H1 (cell line): ENCODE measurements at regions not wholly inside any gene's neighbourhood (a gene's known extent, or its start where the extent isn't known, plus 50 kb on each side); places are given as distances from the start of the nearest gene placed in this dataset.

Experiments
- CTCF ChIA-PET: fragments of 300-600 bp; sonication (Branson Sonifier 250); formaldehyde crosslinking; loops from one replicate; lab custom pipeline; 2021; ENCODE audit not compliant: partially characterized antibody; lab: Charles Lee
- POLR2A ChIA-PET: fragments of 300-600 bp; sonication (Branson Sonifier 250); formaldehyde crosslinking; loops from one replicate; lab custom pipeline; 2021; ENCODE audit warnings: inconsistent platforms; ENCODE audit not compliant: partially characterized antibody; lab: Charles Lee
- DNase-seq, 2 experiments: peaks; one replicate each; pipeline versions ENCODE4 v3.0.0 to v3.0.0-alpha.2; 2010 to 2022; ENCODE audit warnings: low spot score in 2 of 2, low read depth in 1 of 2, mixed read lengths in 1 of 2
- FAIRE-seq: peaks from 2 replicates; lab custom pipeline; 2011; peaks lifted over from hg19 to GRCh38; lab: Jason Lieb, UNC
- H2AFZ ChIP-seq: 2 replicates; pipeline ENCODE4 v1.8.1; 2012; ENCODE audit warnings: low read length, inconsistent platforms
- H2AK5ac ChIP-seq: 2 replicates; pipeline ENCODE4 v1.6.1; 2013; ENCODE audit warnings: low read depth, low read length
- H2BK120ac ChIP-seq: replicated peaks from 2 replicates; pipeline ENCODE3; 2013; ENCODE audit warnings: low read depth, low read length, inconsistent platforms
- H2BK12ac ChIP-seq: 2 replicates; pipeline ENCODE4 v1.6.1; 2013; ENCODE audit warnings: low read depth, low read length
- H2BK15ac ChIP-seq: 2 replicates; pipeline ENCODE4 v1.6.1; 2013; ENCODE audit warnings: low read length
- H2BK20ac ChIP-seq: 2 replicates; pipeline ENCODE4 v1.6.1; 2013; ENCODE audit warnings: low read length
- H2BK5ac ChIP-seq: 2 replicates; pipeline ENCODE4 v1.6.1; 2013; ENCODE audit warnings: low read depth, low read length
- H3K14ac ChIP-seq: 2 replicates; pipeline ENCODE4 v1.6.1; 2013; ENCODE audit warnings: inconsistent platforms; ENCODE audit not compliant: insufficient read length
- H3K18ac ChIP-seq: 2 replicates; pipeline ENCODE4 v1.6.1; 2013; ENCODE audit warnings: low read length; ENCODE audit errors: extremely low read depth
- H3K23ac ChIP-seq: 2 replicates; pipeline ENCODE4 v1.6.1; 2013; ENCODE audit warnings: inconsistent platforms; ENCODE audit not compliant: insufficient read length
- H3K23me2 ChIP-seq: 2 replicates; pipeline ENCODE4 v1.6.1; 2013; ENCODE audit warnings: low read depth, low read length
- H3K27ac ChIP-seq: 2 replicates; pipeline ENCODE4 v1.6.1; 2011; ENCODE audit warnings: low read depth, low read length, inconsistent platforms
- H3K27me3 ChIP-seq, 4 experiments: replicated peaks in 1 of 4; 1 replicate in 1 of 4; 2 replicates in 3 of 4; pipeline versions ENCODE4 v1.6.1 to v1.8.1; 2011 to 2013; ENCODE audit warnings: low read length in 3 of 4, mild to moderate bottlenecking in 3 of 4, inconsistent platforms in 2 of 4, mixed read lengths in 2 of 4, moderate library complexity in 1 of 4; ENCODE audit not compliant: control insufficient read depth in 3 of 4, insufficient read depth in 3 of 4; ENCODE audit errors: extremely low read depth in 1 of 4
- H3K36me3 ChIP-seq, 4 experiments: 2 replicates each; pipeline versions ENCODE4 v1.6.1 to v1.8.1; 2011 to 2013; ENCODE audit warnings: mild to moderate bottlenecking in 4 of 4, low read length in 3 of 4, moderate library complexity in 2 of 4, control low read depth in 1 of 4, inconsistent platforms in 1 of 4; ENCODE audit not compliant: insufficient read depth in 4 of 4, control insufficient read depth in 2 of 4
- H3K4ac ChIP-seq: replicated peaks from 2 replicates; pipeline ENCODE3; 2013; ENCODE audit warnings: low read length, low read depth, mixed read lengths, inconsistent platforms; ENCODE audit not compliant: insufficient read length
- H3K4me1 ChIP-seq, 4 experiments: replicated peaks in 1 of 4; 1 replicate in 1 of 4; 2 replicates in 3 of 4; pipeline versions ENCODE4 v1.6.1 to v1.8.1; 2011 to 2013; ENCODE audit warnings: low read length in 3 of 4, inconsistent platforms in 2 of 4, mixed read lengths in 1 of 4; ENCODE audit not compliant: insufficient read depth in 4 of 4, control insufficient read depth in 3 of 4
- H3K4me2 ChIP-seq, 2 experiments: 2 replicates each; pipeline versions ENCODE4 v1.6.1 to v1.8.1; 2011 to 2013; ENCODE audit warnings: low read depth in 2 of 2, low read length in 2 of 2, control low read depth in 1 of 2, inconsistent platforms in 1 of 2, mild to moderate bottlenecking in 1 of 2; ENCODE audit not compliant: insufficient read depth in 1 of 2
- H3K4me3 ChIP-seq, 4 experiments: fragments of 200-600, 300-600 bp in 1 of 4; sonication (generic), shearing (Covaris generic), sonication (Bioruptor Twin) in 1 of 4; 2 replicates each; pipeline versions ENCODE4 v1.5.1 to v1.8.1; 2011 to 2016; ENCODE audit warnings: low read length in 4 of 4, low read depth in 3 of 4, control low read depth in 2 of 4, inconsistent platforms in 2 of 4, mild to moderate bottlenecking in 2 of 4, mixed read lengths in 1 of 4, moderate library complexity in 1 of 4; ENCODE audit not compliant: insufficient read depth in 2 of 4; ENCODE audit errors: extremely low read depth in 1 of 4
- H3K56ac ChIP-seq: replicated peaks from 2 replicates; pipeline ENCODE3; 2013; ENCODE audit warnings: low read depth, mild to moderate bottlenecking, mixed read lengths, low read length, inconsistent platforms; ENCODE audit not compliant: insufficient read length
- H3K79me1 ChIP-seq: 2 replicates; pipeline ENCODE4 v1.6.1; 2013; ENCODE audit warnings: low read depth, low read length, control low read depth
- H3K79me2 ChIP-seq, 2 experiments: 2 replicates each; pipeline versions ENCODE4 v1.6.1 to v1.8.1; 2012 to 2013; ENCODE audit warnings: low read length in 2 of 2, mild to moderate bottlenecking in 2 of 2, inconsistent platforms in 1 of 2; ENCODE audit not compliant: insufficient read depth in 2 of 2, control insufficient read depth in 1 of 2
- H3K9ac ChIP-seq, 4 experiments: replicated peaks in 1 of 4; 1 replicate in 1 of 4; 2 replicates in 3 of 4; pipeline versions ENCODE4 v1.6.1 to v1.8.1; 2011 to 2013; ENCODE audit warnings: low read depth in 3 of 4, low read length in 3 of 4, control low read depth in 2 of 4, mild to moderate bottlenecking in 2 of 4, moderate library complexity in 2 of 4, inconsistent platforms in 1 of 4; ENCODE audit errors: extremely low read depth in 1 of 4
- H3K9me3 ChIP-seq, 2 experiments: 2 replicates each; pipeline versions ENCODE4 v1.6.1 to v1.8.1; 2012 to 2013; ENCODE audit warnings: mild to moderate bottlenecking in 2 of 2, moderate library complexity in 2 of 2, control low read depth in 1 of 2, inconsistent platforms in 1 of 2, low read depth in 1 of 2, low read length in 1 of 2, mixed read lengths in 1 of 2; ENCODE audit not compliant: insufficient read depth in 2 of 2
- H4K20me1 ChIP-seq, 2 experiments: replicated peaks in 1 of 2; 2 replicates each; pipeline versions ENCODE3 to v1.8.1; 2011 to 2013; ENCODE audit warnings: inconsistent platforms in 2 of 2, low read length in 2 of 2, mild to moderate bottlenecking in 1 of 2; ENCODE audit not compliant: insufficient read depth in 2 of 2, control insufficient read depth in 1 of 2
- H4K5ac ChIP-seq: 2 replicates; pipeline ENCODE4 v1.6.1; 2013; ENCODE audit warnings: low read length, low read depth, mixed read lengths, inconsistent platforms; ENCODE audit not compliant: insufficient read length
- H4K8ac ChIP-seq: 2 replicates; pipeline ENCODE4 v1.8.0; 2013; ENCODE audit warnings: mild to moderate bottlenecking, moderate library complexity, low read length, inconsistent platforms; ENCODE audit not compliant: insufficient read depth; ENCODE audit errors: extremely low read depth
- H4K91ac ChIP-seq: replicated peaks from 2 replicates; pipeline ENCODE3; 2013; ENCODE audit warnings: low read length, mixed read lengths, inconsistent platforms; ENCODE audit not compliant: insufficient read length
- CBX5 ChIP-seq: fragments of 300-800, 300-1000 bp; sonication (generic); IDR thresholded peaks from 2 replicates; pipeline ENCODE4 v1.7.1; 2016; ENCODE audit warnings: antibody characterized with exemption, low read length, low read depth
- CHD1 ChIP-seq: IDR thresholded peaks from 2 replicates; pipeline ENCODE4 v1.6.1; 2012; ENCODE audit warnings: low read depth, low read length, improper control_type of control experiment
- CHD2 ChIP-seq: IDR thresholded peaks from 2 replicates; pipeline ENCODE4 v1.6.1; 2012; ENCODE audit warnings: low read length, improper control_type of control experiment
- HDAC6 ChIP-seq: IDR thresholded peaks from one replicate; pipeline ENCODE4 v1.7.1; 2012; ENCODE audit warnings: low read depth, mild to moderate bottlenecking, inconsistent platforms, low read length, moderate library complexity
- MAFK ChIP-seq: IDR thresholded peaks from 2 replicates; pipeline ENCODE4 v1.6.1; 2012; ENCODE audit warnings: low read depth, mild to moderate bottlenecking, improper control_type of control experiment, low read length
- POLR2A ChIP-seq, 2 experiments: IDR thresholded peaks; 1 replicate in 1 of 2; 2 replicates in 1 of 2; pipeline ENCODE4 v1.6.1; 2011; ENCODE audit warnings: low read depth in 2 of 2, low read length in 2 of 2, mild to moderate bottlenecking in 2 of 2; ENCODE audit errors: control extremely low read depth in 1 of 2
- POU5F1 ChIP-seq: IDR thresholded peaks from 2 replicates; pipeline ENCODE4 v1.6.1; 2011; ENCODE audit warnings: low read depth, mild to moderate bottlenecking, low read length, moderate library complexity
- SIRT6 ChIP-seq: IDR thresholded peaks from one replicate; pipeline ENCODE4 v1.7.1; 2012; ENCODE audit warnings: low read length, inconsistent platforms
- SIX5 ChIP-seq: IDR thresholded peaks from 2 replicates; pipeline ENCODE4 v1.6.1; 2011; ENCODE audit warnings: mild to moderate bottlenecking, low read depth, low read length
- TAF1 ChIP-seq: IDR thresholded peaks from 2 replicates; pipeline ENCODE4 v1.6.1; 2011; ENCODE audit warnings: mild to moderate bottlenecking, low read depth, low read length
- WGBS, 2 experiments: shearing (Covaris generic) in 1 of 2; methylation state at CpG; one replicate each; pipeline versions ENCODE4 v1.1.6 to v1.1.7; 2013 to 2015; ENCODE audit warnings: low lambda C conversion rate in 2 of 2, mixed read lengths in 2 of 2, inconsistent platforms in 1 of 2, low coverage in 1 of 2, missing lambda C conversion rate in 1 of 2; ENCODE audit not compliant: insufficient replicate concordance in 2 of 2, insufficient coverage in 1 of 2, insufficient read length in 1 of 2; ENCODE audit errors: extremely low coverage in 1 of 2, missing lambda C conversion rate in 1 of 2; 5-methylcytosine and 5-hydroxymethylcytosine counted together

DNA sequence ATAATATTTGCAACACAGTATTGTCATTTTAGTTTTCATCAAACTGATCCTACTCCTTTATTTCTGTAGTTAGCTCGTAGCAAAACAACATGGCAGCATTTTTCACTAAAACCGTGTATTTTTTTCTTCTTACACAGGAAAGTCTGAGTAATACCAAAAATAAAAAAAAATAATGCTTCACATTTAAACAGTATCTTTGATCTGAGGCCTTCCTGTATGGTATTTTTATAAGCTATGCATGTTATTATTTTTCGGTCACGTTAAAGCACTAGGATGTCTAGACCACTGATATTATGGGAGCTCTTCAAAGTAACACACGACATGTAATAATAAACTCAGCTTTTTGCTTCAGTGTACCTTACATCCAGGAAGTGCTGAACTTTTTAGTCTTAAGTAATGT, 94.1 kb upstream of the SRD5A3 start:
- no peaks in the 10 kb centered on the region for H3K23me2 ChIP-seq
- H3K36me3 ChIP-seq, result no peaks in the 10 kb centered on the region
- no peak overlapping the region for H3K4me3 ChIP-seq
- no peak overlapping the region for H3K14ac ChIP-seq
- H3K27me3 ChIP-seq, result no peaks in the 10 kb centered on the region; a peak in 1 of 7 replicates
- POLR2A ChIA-PET, result no interaction called here
- H3K4me2 ChIP-seq, result no peak overlapping the region
- no peak overlapping the region for H2AFZ ChIP-seq
- peaks cover 2 to 6% (median 3%) of the 10 kb centered on the region in 4 experiments; a peak in 4 of 7 replicates for H3K4me1 ChIP-seq
- no peak overlapping the region for H4K91ac ChIP-seq
- no peak overlapping the region for H3K27ac ChIP-seq
- H3K18ac ChIP-seq, result no peak overlapping the region
- H3K4ac ChIP-seq, result no peak overlapping the region
- no peaks in the 10 kb centered on the region for H4K20me1 ChIP-seq
- FAIRE-seq (no peak), DNase-seq (no peak)
- TF ChIP-seq CHD2, result no peak
- no peak for TF ChIP-seq SIRT6
- TF ChIP-seq POLR2A (IDR thresholded peaks at IDR 0.05; ENCODE audit: control extremely low read depth in 1 of 2, low read depth in 2 of 2, low read length in 2 of 2), result no peak
- no peak for TF ChIP-seq SIX5
- no peak for TF ChIP-seq POU5F1
- TF ChIP-seq HDAC6, result no peak
- no peak for TF ChIP-seq CHD1
- TF ChIP-seq MAFK, result no peak
- TF ChIP-seq CBX5, result no peak
- TF ChIP-seq TAF1, result no peak
- H2BK120ac ChIP-seq, result no peak overlapping the region
- H2BK5ac ChIP-seq, result no peak overlapping the region
- H3K9me3 ChIP-seq, result no peaks in the 10 kb centered on the region
- H2BK20ac ChIP-seq, result no peak overlapping the region
- no peak overlapping the region for H3K23ac ChIP-seq
- no peaks in the 10 kb centered on the region for H3K79me2 ChIP-seq
- no peaks in the 10 kb centered on the region for H3K79me1 ChIP-seq
- H3K9ac ChIP-seq, result no peak overlapping the region
- H4K5ac ChIP-seq, result no peak overlapping the region
- CTCF ChIA-PET, result interaction anchor here (0.7 to 2.9 kb wide), 4 partner anchors 61 to 692 kb away, joined by 3 to 11 read pairs (median 5); no protein-coding TSS in a partner anchor
- no peak overlapping the region for H4K8ac ChIP-seq
- H2BK15ac ChIP-seq, result no peak overlapping the region
- H2BK12ac ChIP-seq, result no peak overlapping the region
- no peak overlapping the region for H3K56ac ChIP-seq
- H2AK5ac ChIP-seq, result no peak overlapping the region
- 81% methylated on average over 5 of the region's 5 CpGs; no CpG with 5 or more reads in 1 of the 2 experiments for WGBS, 2 experiments
